Neural progenitor cell (in vitro differentiated cells): ENCODE measurements at regions not wholly inside any gene's neighbourhood (a gene's known extent, or its start where the extent isn't known, plus 50 kb on each side); places are given as distances from the start of the nearest gene placed in this dataset.

Experiments
- DNase-seq: peaks from one replicate; pipeline ENCODE4 v3.0.0-alpha.2; 2016; ENCODE audit warnings: low spot score
- H2AFZ ChIP-seq: fragments of 200-600 bp; sonication (generic); replicated peaks from 2 replicates; pipeline ENCODE4 v1.6.1; 2016; ENCODE audit warnings: antibody characterized with exemption
- H3F3A ChIP-seq: fragments of 200-600 bp; sonication (generic); 2 replicates; pipeline ENCODE4 v1.6.1; 2016; ENCODE audit warnings: antibody characterized with exemption, low read depth
- H3K27ac ChIP-seq: fragments of 200-600 bp; sonication (generic); 2 replicates; pipeline ENCODE4 v1.5.1; 2016; ENCODE audit warnings: mild to moderate bottlenecking
- H3K27me3 ChIP-seq: fragments of 200-600 bp; sonication (generic); 2 replicates; pipeline ENCODE4 v1.6.1; 2016; ENCODE audit warnings: mild to moderate bottlenecking, moderate library complexity
- H3K36me3 ChIP-seq: fragments of 200-600 bp; sonication (generic); 2 replicates; pipeline ENCODE4 v1.5.1; 2016
- H3K4me1 ChIP-seq: fragments of 200-600 bp; sonication (generic); 2 replicates; pipeline ENCODE4 v1.6.1; 2016; ENCODE audit warnings: mixed run types
- H3K4me2 ChIP-seq: fragments of 200-600 bp; sonication (generic); 2 replicates; pipeline ENCODE4 v1.6.1; 2016
- H3K4me3 ChIP-seq: fragments of 200-600 bp; sonication (generic); 2 replicates; pipeline ENCODE4 v1.5.1; 2016
- H3K79me2 ChIP-seq: fragments of 200-600 bp; sonication (generic); 2 replicates; pipeline ENCODE4 v1.6.1; 2016; ENCODE audit warnings: low read depth
- H3K9ac ChIP-seq: fragments of 200-600 bp; sonication (generic); 2 replicates; pipeline ENCODE4 v1.6.1; 2016
- H3K9me3 ChIP-seq: fragments of 200-600 bp; sonication (generic); 2 replicates; pipeline ENCODE4 v1.5.1; 2016; ENCODE audit warnings: low read depth
- H4K20me1 ChIP-seq: fragments of 200-600 bp; sonication (generic); 2 replicates; pipeline ENCODE4 v1.6.1; 2016; ENCODE audit warnings: low read depth
- H3K27ac Mint-ChIP-seq: 3 replicates; pipeline ENCODE4 v1.8.0; 2021; ENCODE audit warnings: mixed read lengths
- H3K27me3 Mint-ChIP-seq: 2 replicates; pipeline ENCODE4 v1.8.0; 2022; ENCODE audit warnings: low read depth, mild to moderate bottlenecking, inconsistent platforms, moderate library complexity, mixed read lengths; ENCODE audit not compliant: insufficient read depth
- H3K36me3 Mint-ChIP-seq: 3 replicates; pipeline ENCODE4 v1.8.0; 2021; ENCODE audit warnings: mixed read lengths
- H3K4me1 Mint-ChIP-seq: 3 replicates; pipeline ENCODE4 v1.8.0; 2021; ENCODE audit warnings: mixed read lengths
- H3K4me3 Mint-ChIP-seq: 3 replicates; pipeline ENCODE4 v1.8.0; 2021; ENCODE audit warnings: mild to moderate bottlenecking, moderate library complexity, mixed read lengths
- H3K9me3 Mint-ChIP-seq: 3 replicates; pipeline ENCODE4 v1.8.0; 2020; ENCODE audit warnings: mixed read lengths
- EZH2 ChIP-seq: fragments of 200-600 bp; sonication (generic); IDR thresholded peaks from 2 replicates; pipeline ENCODE4 v1.6.1; 2017; ENCODE audit warnings: antibody characterized with exemption, mild to moderate bottlenecking, moderate library complexity
- EZH2phosphoT487 ChIP-seq: fragments of 200-600 bp; sonication (generic); IDR thresholded peaks from 2 replicates; pipeline ENCODE4 v1.6.1; 2017; ENCODE audit warnings: antibody characterized with exemption
- TF ChIP-seq, protein P1 (sequence below): fragments of 200-600 bp; sonication (generic); IDR thresholded peaks from 2 replicates; pipeline ENCODE4 v1.5.1; 2017; ENCODE audit warnings: antibody characterized with exemption, mild to moderate bottlenecking

GRCh38 chr20:4509825-4510522 lies 176.3 kb upstream of the PRNP start:
- Histone ChIP-seq H3K79me2 (no peaks in the 10 kb centered on the region), H3K4me3 (no peak overlapping the region), H3K27ac (no peak overlapping the region), H3K9me3 (no peaks in the 10 kb centered on the region), H3K36me3 (peaks cover 4% of the 10 kb centered on the region), H3K4me2 (no peak overlapping the region), H3K27me3 (no peaks in the 10 kb centered on the region), H4K20me1 (no peaks in the 10 kb centered on the region), H3F3A (no peaks in the 10 kb centered on the region), H3K9ac (no peak overlapping the region), H2AFZ (no peak overlapping the region), H3K4me1 (no peaks in the 10 kb centered on the region)
- peaks cover 21% of the 10 kb centered on the region for H3K4me1 Mint-ChIP-seq
- no peak for DNase-seq
- peaks cover 7% of the 10 kb centered on the region for H3K27me3 Mint-ChIP-seq
- peaks cover 15% of the 10 kb centered on the region for H3K9me3 Mint-ChIP-seq
- no peak for TF ChIP-seq EZH2phosphoT487
- H3K4me3 Mint-ChIP-seq = no peak overlapping the region
- H3K36me3 Mint-ChIP-seq = peaks cover 3% of the 10 kb centered on the region
- H3K27ac Mint-ChIP-seq = no peak overlapping the region

DNA sequence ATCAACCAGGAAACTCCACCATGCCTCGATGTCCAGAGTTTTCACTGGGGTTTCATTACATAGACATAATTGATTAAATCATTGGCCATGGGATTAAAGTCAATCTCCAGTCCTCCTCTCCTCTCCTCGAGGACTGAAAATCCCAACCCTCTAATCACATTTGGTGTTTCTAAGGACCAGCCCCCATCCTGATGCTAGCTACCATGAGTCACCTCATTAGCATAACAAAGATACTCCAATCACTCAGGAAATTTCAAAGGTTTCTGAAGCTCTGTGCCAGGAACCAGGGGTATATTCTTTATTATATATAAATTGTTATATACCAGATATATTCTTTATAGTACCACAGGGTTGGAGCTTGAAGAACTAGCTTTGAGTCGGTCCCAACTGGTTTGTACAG lies 177.5 kb upstream of the PRNP start:
- Histone ChIP-seq H3K79me2 (no peaks in the 10 kb centered on the region), H3K27me3 (no peaks in the 10 kb centered on the region), H3K4me3 (no peak overlapping the region), H3K36me3 (peaks cover 4% of the 10 kb centered on the region), H4K20me1 (no peaks in the 10 kb centered on the region), H3K27ac (no peak overlapping the region), H3K4me1 (no peaks in the 10 kb centered on the region), H2AFZ (no peak overlapping the region), H3K9me3 (no peaks in the 10 kb centered on the region), H3K9ac (no peak overlapping the region), H3F3A (no peaks in the 10 kb centered on the region), H3K4me2 (no peak overlapping the region)
- Mint-ChIP-seq H3K9me3 (peaks cover 15% of the 10 kb centered on the region), H3K27me3 (peaks cover 10% of the 10 kb centered on the region), H3K4me1 (peaks cover 20% of the 10 kb centered on the region), H3K27ac (no peak overlapping the region), H3K36me3 (peaks cover 3% of the 10 kb centered on the region), H3K4me3 (no peak overlapping the region)
- no peak for DNase-seq
- TF ChIP-seq EZH2 (no peak), EZH2phosphoT487 (no peak)
- TF ChIP-seq, protein P1, sequence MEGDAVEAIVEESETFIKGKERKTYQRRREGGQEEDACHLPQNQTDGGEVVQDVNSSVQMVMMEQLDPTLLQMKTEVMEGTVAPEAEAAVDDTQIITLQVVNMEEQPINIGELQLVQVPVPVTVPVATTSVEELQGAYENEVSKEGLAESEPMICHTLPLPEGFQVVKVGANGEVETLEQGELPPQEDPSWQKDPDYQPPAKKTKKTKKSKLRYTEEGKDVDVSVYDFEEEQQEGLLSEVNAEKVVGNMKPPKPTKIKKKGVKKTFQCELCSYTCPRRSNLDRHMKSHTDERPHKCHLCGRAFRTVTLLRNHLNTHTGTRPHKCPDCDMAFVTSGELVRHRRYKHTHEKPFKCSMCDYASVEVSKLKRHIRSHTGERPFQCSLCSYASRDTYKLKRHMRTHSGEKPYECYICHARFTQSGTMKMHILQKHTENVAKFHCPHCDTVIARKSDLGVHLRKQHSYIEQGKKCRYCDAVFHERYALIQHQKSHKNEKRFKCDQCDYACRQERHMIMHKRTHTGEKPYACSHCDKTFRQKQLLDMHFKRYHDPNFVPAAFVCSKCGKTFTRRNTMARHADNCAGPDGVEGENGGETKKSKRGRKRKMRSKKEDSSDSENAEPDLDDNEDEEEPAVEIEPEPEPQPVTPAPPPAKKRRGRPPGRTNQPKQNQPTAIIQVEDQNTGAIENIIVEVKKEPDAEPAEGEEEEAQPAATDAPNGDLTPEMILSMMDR = no peak

GRCh38 chr20:4507288-4507719 lies 179.0 kb upstream of the PRNP start:
- Histone ChIP-seq H3K4me1 (no peaks in the 10 kb centered on the region), H3K4me2 (no peak overlapping the region), H3K9ac (no peak overlapping the region), H3K27me3 (no peaks in the 10 kb centered on the region), H3K9me3 (no peaks in the 10 kb centered on the region), H3F3A (no peaks in the 10 kb centered on the region), H3K4me3 (no peak overlapping the region), H3K36me3 (peaks cover 4% of the 10 kb centered on the region), H4K20me1 (no peaks in the 10 kb centered on the region), H3K79me2 (no peaks in the 10 kb centered on the region), H2AFZ (no peak overlapping the region), H3K27ac (no peak overlapping the region)
- DNase-seq = no peak
- peaks cover 10% of the 10 kb centered on the region for H3K4me1 Mint-ChIP-seq
- no peak overlapping the region for H3K27ac Mint-ChIP-seq
- no peak for TF ChIP-seq EZH2phosphoT487
- TF ChIP-seq EZH2 = no peak
- TF ChIP-seq, protein P1 = no peak
- peaks cover 15% of the 10 kb centered on the region for H3K9me3 Mint-ChIP-seq
- H3K4me3 Mint-ChIP-seq = no peak overlapping the region
- H3K36me3 Mint-ChIP-seq = peaks cover 3% of the 10 kb centered on the region
- H3K27me3 Mint-ChIP-seq = peaks cover 10% of the 10 kb centered on the region

DNA sequence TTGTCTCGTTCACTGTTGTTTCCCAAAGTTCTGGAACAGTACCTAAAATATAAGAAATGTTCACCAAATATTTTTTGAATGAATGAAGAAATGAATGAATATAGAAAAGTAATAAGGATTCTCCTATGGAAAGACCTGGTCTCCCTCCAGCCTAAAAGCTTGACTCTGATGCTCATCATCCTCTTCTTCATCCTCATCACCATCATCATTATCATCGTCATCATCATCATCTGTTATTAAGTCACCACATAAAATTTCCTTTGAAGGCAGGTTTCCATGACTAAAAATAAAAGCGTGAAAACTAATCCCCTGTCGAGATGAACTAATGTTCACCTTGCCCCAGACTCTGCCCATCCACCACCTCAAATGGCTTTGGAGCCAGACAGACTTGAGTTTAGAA lies 181.4 kb upstream of the PRNP start:
- no peaks in the 10 kb centered on the region for H3F3A ChIP-seq

More for the DNA sequence above, 181.4 kb upstream of the PRNP start:
- DNase-seq = no peak
- Histone ChIP-seq H2AFZ (no peak overlapping the region), H3K4me3 (no peak overlapping the region), H3K9me3 (no peaks in the 10 kb centered on the region), H4K20me1 (no peaks in the 10 kb centered on the region), H3K36me3 (peaks cover 4% of the 10 kb centered on the region), H3K4me2 (no peak overlapping the region), H3K27me3 (no peaks in the 10 kb centered on the region), H3K9ac (no peak overlapping the region), H3K4me1 (no peaks in the 10 kb centered on the region), H3K27ac (no peak overlapping the region), H3K79me2 (no peaks in the 10 kb centered on the region)
- H3K4me1 Mint-ChIP-seq = peaks cover 10% of the 10 kb centered on the region
- H3K27ac Mint-ChIP-seq = no peak overlapping the region
- no peak overlapping the region for H3K4me3 Mint-ChIP-seq
- H3K36me3 Mint-ChIP-seq = peaks cover under 1% of the 10 kb centered on the region
- peaks cover 22% of the 10 kb centered on the region for H3K9me3 Mint-ChIP-seq
- TF ChIP-seq EZH2phosphoT487 (no peak), EZH2 (no peak)
- TF ChIP-seq, protein P1 = no peak
- peaks cover 10% of the 10 kb centered on the region for H3K27me3 Mint-ChIP-seq
